GM12878 (cell line): ENCODE measurements at regions not wholly inside any gene's neighbourhood (a gene's known extent, or its start where the extent isn't known, plus 50 kb on each side); places are given as distances from the start of the nearest gene placed in this dataset.

Source experiments
- ATAC-seq: fragments of 200-7000 bp; cut with Tn5 transposase; 3 replicates; pipeline ENCODE4 v1.9.1; 2020; ENCODE audit warnings: mild to moderate bottlenecking, moderate library complexity
- BruUV-seq: library from RNA; stranded (reverse); fragments of 400-500 nt; replicated peaks from 2 replicates; lab custom pipeline; 2021; lab: Mats Ljungman, UMichigan
- CTCF ChIA-PET: fragments of 300-600 bp; sonication (Branson Sonifier 250); formaldehyde crosslinking; extraction: SDS; loops from one replicate; lab custom pipeline; 2021; ENCODE audit warnings: inconsistent platforms; lab: Yijun Ruan, JAX
- POLR2A ChIA-PET: fragments of 350-600 bp; formaldehyde crosslinking; extraction: SDS; loops from one replicate; lab custom pipeline; 2021; ENCODE audit warnings: inconsistent platforms; lab: Charles Lee
- RAD21 ChIA-PET: fragments of 300-600 bp; sonication (Branson Sonifier 250); formaldehyde crosslinking; loops from one replicate; lab custom pipeline; 2023; ENCODE audit warnings: antibody characterized with exemption; ENCODE audit not compliant: unreplicated experiment; lab: Charles Lee
- SMC1A ChIA-PET: fragments of 300-600 bp; sonication (Branson Sonifier 250); formaldehyde crosslinking; loops from one replicate; lab custom pipeline; 2023; ENCODE audit not compliant: unreplicated experiment, uncharacterized antibody; lab: Charles Lee
- DNase-seq: peaks from one replicate; pipeline ENCODE4 v3.0.0-alpha.2; 2011; ENCODE audit warnings: low read depth, low spot score
- FAIRE-seq: peaks from 3 replicates; lab custom pipeline; 2011; peaks lifted over from hg19 to GRCh38; lab: Jason Lieb, UNC
- H2AFZ ChIP-seq: 2 replicates; pipeline ENCODE4 v1.6.0; 2011; ENCODE audit warnings: low read depth, low read length, control low read depth; ENCODE audit not compliant: control insufficient read depth
- H3K27ac ChIP-seq: 2 replicates; pipeline ENCODE4 v1.5.1; 2011; ENCODE audit warnings: control low read depth; ENCODE audit not compliant: control insufficient read depth, insufficient read depth
- H3K27me3 ChIP-seq, 2 experiments: replicated peaks in 1 of 2; 2 replicates each; pipeline versions ENCODE4 v1.6.0 to v1.6.1; 2011; ENCODE audit warnings: low read length in 1 of 2; ENCODE audit not compliant: control insufficient read depth in 2 of 2, insufficient read depth in 2 of 2
- H3K36me3 ChIP-seq, 2 experiments: 2 replicates each; pipeline ENCODE4 v1.5.1; 2011; ENCODE audit warnings: low read length in 1 of 2; ENCODE audit not compliant: control insufficient read depth in 2 of 2, insufficient read depth in 2 of 2
- H3K4me1 ChIP-seq: 2 replicates; pipeline ENCODE4 v1.6.1; 2011; ENCODE audit warnings: mild to moderate bottlenecking, low read length, moderate library complexity, mixed read lengths; ENCODE audit not compliant: control insufficient read depth, insufficient read depth
- H3K4me2 ChIP-seq: 2 replicates; pipeline ENCODE4 v1.6.0; 2011; ENCODE audit warnings: control low read depth; ENCODE audit not compliant: control insufficient read depth, insufficient read depth
- H3K4me3 ChIP-seq: fragments of 200-600 bp; sonication (generic); 2 replicates; pipeline ENCODE4 v1.5.1; 2016
- H3K79me2 ChIP-seq: 2 replicates; pipeline ENCODE4 v1.6.0; 2011; ENCODE audit warnings: low read length; ENCODE audit not compliant: control insufficient read depth, insufficient read depth
- H3K9ac ChIP-seq: 2 replicates; pipeline ENCODE4 v1.8.0; 2011; ENCODE audit warnings: low read length, control low read depth, mixed read lengths; ENCODE audit not compliant: control insufficient read depth, insufficient read depth
- H3K9me3 ChIP-seq: replicated peaks from 3 replicates; pipeline ENCODE4 v1.5.1; 2011; ENCODE audit warnings: mild to moderate bottlenecking, low read length; ENCODE audit not compliant: control insufficient read depth, insufficient read depth
- H4K20me1 ChIP-seq: 2 replicates; pipeline ENCODE4 v1.6.0; 2011; ENCODE audit not compliant: control insufficient read depth, insufficient read depth
- ATF3 ChIP-seq: IDR thresholded peaks from 2 replicates; pipeline ENCODE4 v1.6.1; 2011; ENCODE audit warnings: low read depth, mild to moderate bottlenecking, low read length, moderate library complexity, borderline replicate concordance; ENCODE audit errors: extremely low read depth
- IRF4 ChIP-seq: IDR thresholded peaks from 2 replicates; pipeline ENCODE4 v1.6.1; 2011; ENCODE audit warnings: low read depth, low read length
- MTA2 ChIP-seq: fragments of 450-650 bp; IDR thresholded peaks from 2 replicates; pipeline ENCODE4 v1.6.1; 2016; ENCODE audit warnings: low read depth, mild to moderate bottlenecking, moderate library complexity
- MXI1 ChIP-seq: fragments of 150-350 bp; IDR thresholded peaks from 2 replicates; pipeline ENCODE4 v1.6.1; 2011; ENCODE audit warnings: low read depth, mild to moderate bottlenecking, inconsistent platforms, low read length, improper control_type of control experiment
- ZNF592 ChIP-seq: fragments of 450-650 bp; IDR thresholded peaks from 2 replicates; pipeline ENCODE4 v1.6.1; 2017; ENCODE audit warnings: mild to moderate bottlenecking, moderate library complexity
- WGBS: methylation state at CpG from one replicate; pipeline ENCODE4 v1.1.6; 2016; ENCODE audit warnings: low lambda C conversion rate; ENCODE audit not compliant: insufficient replicate concordance, insufficient coverage; ENCODE audit errors: missing lambda C conversion rate; 5-methylcytosine and 5-hydroxymethylcytosine counted together
- in situ Hi-C: fragments of 300-500 bp; cut with MboI; formaldehyde crosslinking; loops from 9 replicates; pipeline ENCODE4 v1.14.3; 2018; ENCODE audit warnings: mixed read lengths
- intact Hi-C: fragments of 100-400 bp; cut with micrococcal nuclease; formaldehyde crosslinking; loops from one replicate; pipeline ENCODE4 v1.14.2; 2022; ENCODE audit not compliant: unreplicated experiment

- in situ Hi-C loops, result no loop called here
- no peaks in the 10 kb centered on the region for H3K36me3 ChIP-seq
- no peaks in the 10 kb centered on the region for H3K9me3 ChIP-seq
- 21% methylated on average over 2 of the region's 2 CpGs for WGBS
- no peak for TF ChIP-seq MTA2
- TF ChIP-seq ZNF592, result no peak
- no peak for TF ChIP-seq IRF4
- no peak for TF ChIP-seq MXI1
- TF ChIP-seq ATF3, result no peak
- ATAC-seq (no peak), DNase-seq (no peak), FAIRE-seq (no peak)
- ChIA-PET CTCF (interaction anchor here (0.5 kb wide), 1 partner anchor 31 kb away, joined by 3 read pairs; no protein-coding TSS in a partner anchor), SMC1A (no interaction called here), POLR2A (interaction anchor here (1.0 kb wide), 1 partner anchor 15 kb away, joined by 7 read pairs; no protein-coding TSS in a partner anchor), RAD21 (no interaction called here)
- H3K4me3 ChIP-seq, result no peak overlapping the region
- no peak overlapping the region for H3K4me2 ChIP-seq
- H4K20me1 ChIP-seq, result no peaks in the 10 kb centered on the region
- no peak overlapping the region for H3K9ac ChIP-seq
- no peak overlapping the region for H2AFZ ChIP-seq
- H3K27ac ChIP-seq, result no peak overlapping the region
- no TSS peak for BruUV-seq
- intact Hi-C loops, result no loop called here
- H3K27me3 ChIP-seq, result no peaks in the 10 kb centered on the region
- H3K79me2 ChIP-seq, result no peaks in the 10 kb centered on the region
- H3K4me1 ChIP-seq, result no peaks in the 10 kb centered on the region
Observed at GRCh38 chr2:225773148-225773547, 373.6 kb downstream of the NYAP2 start.
